ENCODE measurements at regions not wholly inside any gene's neighbourhood (a gene's known extent, or its start where the extent isn't known, plus 50 kb on each side); places are given as distances from the start of the nearest gene placed in this dataset.

DNA sequence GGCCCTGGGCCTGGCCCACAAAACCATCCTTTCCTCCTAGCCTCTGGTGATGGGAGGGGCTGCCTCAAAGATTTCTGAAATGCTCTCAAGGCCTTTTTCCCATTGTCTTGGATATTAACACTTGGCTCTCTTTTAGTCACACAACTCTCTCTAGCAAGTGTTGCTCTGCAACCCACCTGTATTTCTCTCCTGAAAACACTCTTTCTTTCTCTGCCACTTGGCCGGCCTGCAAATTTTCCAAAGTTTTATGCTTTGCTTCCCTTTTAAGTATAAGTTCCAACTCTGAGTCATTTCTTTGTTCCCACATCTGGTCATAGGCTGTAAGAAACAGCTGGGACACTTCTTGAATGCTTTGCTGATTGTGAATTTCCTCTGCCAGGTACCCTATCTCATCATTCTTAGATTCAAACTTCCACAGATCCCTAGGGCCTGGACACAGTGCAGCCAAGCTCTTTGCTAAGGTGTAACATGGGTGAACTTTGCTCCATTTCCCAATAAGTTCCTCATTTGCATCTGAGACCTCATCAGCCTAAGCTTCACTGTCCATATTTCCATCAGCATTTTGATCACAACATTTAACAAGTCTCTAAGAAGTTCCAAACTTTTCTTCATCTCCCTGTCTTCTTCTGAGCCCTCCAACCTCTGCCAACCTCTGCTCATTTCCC, 93.8 kb downstream of the TRIM29 start (continued):
- TF ChIP-seq, protein P1, sequence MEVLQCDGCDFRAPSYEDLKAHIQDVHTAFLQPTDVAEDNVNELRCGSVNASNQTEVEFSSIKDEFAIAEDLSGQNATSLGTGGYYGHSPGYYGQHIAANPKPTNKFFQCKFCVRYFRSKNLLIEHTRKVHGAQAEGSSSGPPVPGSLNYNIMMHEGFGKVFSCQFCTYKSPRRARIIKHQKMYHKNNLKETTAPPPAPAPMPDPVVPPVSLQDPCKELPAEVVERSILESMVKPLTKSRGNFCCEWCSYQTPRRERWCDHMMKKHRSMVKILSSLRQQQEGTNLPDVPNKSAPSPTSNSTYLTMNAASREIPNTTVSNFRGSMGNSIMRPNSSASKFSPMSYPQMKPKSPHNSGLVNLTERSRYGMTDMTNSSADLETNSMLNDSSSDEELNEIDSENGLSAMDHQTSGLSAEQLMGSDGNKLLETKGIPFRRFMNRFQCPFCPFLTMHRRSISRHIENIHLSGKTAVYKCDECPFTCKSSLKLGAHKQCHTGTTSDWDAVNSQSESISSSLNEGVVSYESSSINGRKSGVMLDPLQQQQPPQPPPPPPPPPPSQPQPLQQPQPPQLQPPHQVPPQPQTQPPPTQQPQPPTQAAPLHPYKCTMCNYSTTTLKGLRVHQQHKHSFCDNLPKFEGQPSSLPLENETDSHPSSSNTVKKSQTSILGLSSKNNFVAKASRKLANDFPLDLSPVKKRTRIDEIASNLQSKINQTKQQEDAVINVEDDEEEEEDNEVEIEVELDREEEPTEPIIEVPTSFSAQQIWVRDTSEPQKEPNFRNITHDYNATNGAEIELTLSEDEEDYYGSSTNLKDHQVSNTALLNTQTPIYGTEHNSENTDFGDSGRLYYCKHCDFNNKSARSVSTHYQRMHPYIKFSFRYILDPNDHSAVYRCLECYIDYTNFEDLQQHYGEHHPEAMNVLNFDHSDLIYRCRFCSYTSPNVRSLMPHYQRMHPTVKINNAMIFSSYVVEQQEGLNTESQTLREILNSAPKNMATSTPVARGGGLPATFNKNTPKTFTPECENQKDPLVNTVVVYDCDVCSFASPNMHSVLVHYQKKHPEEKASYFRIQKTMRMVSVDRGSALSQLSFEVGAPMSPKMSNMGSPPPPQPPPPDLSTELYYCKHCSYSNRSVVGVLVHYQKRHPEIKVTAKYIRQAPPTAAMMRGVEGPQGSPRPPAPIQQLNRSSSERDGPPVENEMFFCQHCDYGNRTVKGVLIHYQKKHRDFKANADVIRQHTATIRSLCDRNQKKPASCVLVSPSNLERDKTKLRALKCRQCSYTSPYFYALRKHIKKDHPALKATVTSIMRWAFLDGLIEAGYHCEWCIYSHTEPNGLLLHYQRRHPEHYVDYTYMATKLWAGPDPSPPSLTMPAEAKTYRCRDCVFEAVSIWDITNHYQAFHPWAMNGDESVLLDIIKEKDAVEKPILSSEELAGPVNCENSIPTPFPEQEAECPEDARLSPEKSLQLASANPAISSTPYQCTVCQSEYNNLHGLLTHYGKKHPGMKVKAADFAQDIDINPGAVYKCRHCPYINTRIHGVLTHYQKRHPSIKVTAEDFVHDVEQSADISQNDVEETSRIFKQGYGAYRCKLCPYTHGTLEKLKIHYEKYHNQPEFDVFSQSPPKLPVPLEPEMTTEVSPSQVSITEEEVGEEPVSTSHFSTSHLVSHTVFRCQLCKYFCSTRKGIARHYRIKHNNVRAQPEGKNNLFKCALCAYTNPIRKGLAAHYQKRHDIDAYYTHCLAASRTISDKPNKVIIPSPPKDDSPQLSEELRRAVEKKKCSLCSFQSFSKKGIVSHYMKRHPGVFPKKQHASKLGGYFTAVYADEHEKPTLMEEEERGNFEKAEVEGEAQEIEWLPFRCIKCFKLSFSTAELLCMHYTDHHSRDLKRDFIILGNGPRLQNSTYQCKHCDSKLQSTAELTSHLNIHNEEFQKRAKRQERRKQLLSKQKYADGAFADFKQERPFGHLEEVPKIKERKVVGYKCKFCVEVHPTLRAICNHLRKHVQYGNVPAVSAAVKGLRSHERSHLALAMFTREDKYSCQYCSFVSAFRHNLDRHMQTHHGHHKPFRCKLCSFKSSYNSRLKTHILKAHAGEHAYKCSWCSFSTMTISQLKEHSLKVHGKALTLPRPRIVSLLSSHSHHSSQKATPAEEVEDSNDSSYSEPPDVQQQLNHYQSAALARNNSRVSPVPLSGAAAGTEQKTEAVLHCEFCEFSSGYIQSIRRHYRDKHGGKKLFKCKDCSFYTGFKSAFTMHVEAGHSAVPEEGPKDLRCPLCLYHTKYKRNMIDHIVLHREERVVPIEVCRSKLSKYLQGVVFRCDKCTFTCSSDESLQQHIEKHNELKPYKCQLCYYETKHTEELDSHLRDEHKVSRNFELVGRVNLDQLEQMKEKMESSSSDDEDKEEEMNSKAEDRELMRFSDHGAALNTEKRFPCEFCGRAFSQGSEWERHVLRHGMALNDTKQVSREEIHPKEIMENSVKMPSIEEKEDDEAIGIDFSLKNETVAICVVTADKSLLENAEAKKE (CRISPR knock-in tag; IDR thresholded peaks at IDR 0.05) = no peak
- TF ChIP-seq, protein P2, sequence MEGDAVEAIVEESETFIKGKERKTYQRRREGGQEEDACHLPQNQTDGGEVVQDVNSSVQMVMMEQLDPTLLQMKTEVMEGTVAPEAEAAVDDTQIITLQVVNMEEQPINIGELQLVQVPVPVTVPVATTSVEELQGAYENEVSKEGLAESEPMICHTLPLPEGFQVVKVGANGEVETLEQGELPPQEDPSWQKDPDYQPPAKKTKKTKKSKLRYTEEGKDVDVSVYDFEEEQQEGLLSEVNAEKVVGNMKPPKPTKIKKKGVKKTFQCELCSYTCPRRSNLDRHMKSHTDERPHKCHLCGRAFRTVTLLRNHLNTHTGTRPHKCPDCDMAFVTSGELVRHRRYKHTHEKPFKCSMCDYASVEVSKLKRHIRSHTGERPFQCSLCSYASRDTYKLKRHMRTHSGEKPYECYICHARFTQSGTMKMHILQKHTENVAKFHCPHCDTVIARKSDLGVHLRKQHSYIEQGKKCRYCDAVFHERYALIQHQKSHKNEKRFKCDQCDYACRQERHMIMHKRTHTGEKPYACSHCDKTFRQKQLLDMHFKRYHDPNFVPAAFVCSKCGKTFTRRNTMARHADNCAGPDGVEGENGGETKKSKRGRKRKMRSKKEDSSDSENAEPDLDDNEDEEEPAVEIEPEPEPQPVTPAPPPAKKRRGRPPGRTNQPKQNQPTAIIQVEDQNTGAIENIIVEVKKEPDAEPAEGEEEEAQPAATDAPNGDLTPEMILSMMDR (conservative IDR thresholded peaks at IDR 0.05; ENCODE audit: low read depth in 2 of 2) = no peak

GRCh38 chr11:120043328-120043945, 94.5 kb downstream of the TRIM29 start:
- Mint-ChIP-seq H3K27ac (no peak overlapping the region), H3K36me3 (ENCODE audit: low read depth) (peaks cover 11% of the 10 kb centered on the region; the same call in 2 of the 3 replicates), H3K4me1 (peaks cover 8% of the 10 kb centered on the region), H3K9me3 (peaks cover 22% of the 10 kb centered on the region), H3K27me3 (ENCODE audit: insufficient read depth, low read depth, poor library complexity) (peaks cover 4% of the 10 kb centered on the region), H3K4me3 (no peak overlapping the region)
- no peak overlapping the region for H3K27ac ChIP-seq (ENCODE audit: low read depth)
- H3K4me1 ChIP-seq (ENCODE audit: insufficient read depth) = peaks cover 7% of the 10 kb centered on the region; the same call in 1 of the 2 replicates
- H3K4me2 ChIP-seq = no peak overlapping the region
- peaks cover 17% of the 10 kb centered on the region for H3K9me2 ChIP-seq (ENCODE audit: insufficient read depth)
- no peaks in the 10 kb centered on the region for H3K27me3 ChIP-seq (ENCODE audit: insufficient read depth)
- H3K4me3 ChIP-seq = no peak overlapping the region
- no peaks in the 10 kb centered on the region for H3F3A ChIP-seq (replicated peaks; ENCODE audit: low read depth)
- H4K20me1 ChIP-seq (replicated peaks; ENCODE audit: insufficient read depth) = no peaks in the 10 kb centered on the region
- ATAC-seq (no peak), DNase-seq (ENCODE audit: low spot score) (no peak)
- peaks cover 2% of the 10 kb centered on the region; the same call in 1 of the 2 replicates for H3K36me3 ChIP-seq (ENCODE audit: insufficient read depth)
- H3K79me2 ChIP-seq (replicated peaks; ENCODE audit: insufficient read depth) = no peaks in the 10 kb centered on the region
- H2AFZ ChIP-seq = peak overlapping the region; percentile 84
- TF ChIP-seq ZNF331 (CRISPR knock-in tag; IDR thresholded peaks at IDR 0.05; ENCODE audit: low read depth) (no peak), JUNB (IDR thresholded peaks at IDR 0.05; ENCODE audit: unreplicated experiment) (no peak), CREB1 (CRISPR knock-in tag; IDR thresholded peaks at IDR 0.05; ENCODE audit: low read depth) (no peak), NANOG (IDR thresholded peaks at IDR 0.05; ENCODE audit: borderline replicate concordance) (no peak), EZH2 (IDR thresholded peaks at IDR 0.05; ENCODE audit: low read depth, unreplicated experiment) (no peak), ZNF114 (CRISPR knock-in tag; IDR thresholded peaks at IDR 0.05) (no peak), POLR2AphosphoS5 (IDR thresholded peaks at IDR 0.05; ENCODE audit: low read depth) (no peak), REST (IDR thresholded peaks at IDR 0.05; ENCODE audit: unreplicated experiment) (no peak)
- TF ChIP-seq, protein P2 (conservative IDR thresholded peaks at IDR 0.05; ENCODE audit: low read depth in 2 of 2) = no peak
